PC-3 (cell line): ENCODE measurements at regions not wholly inside any gene's neighbourhood (a gene's known extent, or its start where the extent isn't known, plus 50 kb on each side); places are given as distances from the start of the nearest gene placed in this dataset.

Experiments used
- ATAC-seq: fragments of 200-7000 bp; cut with Tn5 transposase; 2 replicates; pipeline ENCODE4 v1.9.1; 2020; ENCODE audit warnings: mild to moderate bottlenecking, moderate library complexity
- BruUV-seq: library from RNA; stranded (reverse); fragments of 400-500 nt; replicated peaks from 2 replicates; lab custom pipeline; 2021; lab: Mats Ljungman, UMichigan
- CTCF ChIA-PET: fragments of 300-600 bp; sonication (Branson Sonifier 250); formaldehyde crosslinking; loops from one replicate; lab custom pipeline; 2022; ENCODE audit warnings: antibody characterized with exemption; lab: Charles Lee
- POLR2A ChIA-PET: fragments of 300-600 bp; sonication (Branson Sonifier 250); formaldehyde crosslinking; loops from one replicate; lab custom pipeline; 2022; ENCODE audit warnings: antibody characterized with exemption; ENCODE audit not compliant: unreplicated experiment; lab: Charles Lee
- DNase-seq: peaks from one replicate; pipeline ENCODE4 v3.0.0-alpha.2; 2015
- H2AFZ ChIP-seq: fragments of 300-600 bp; sonication (generic); 2 replicates; pipeline ENCODE4 v1.6.0; 2016; ENCODE audit warnings: antibody characterized with exemption, low read length
- H3F3A ChIP-seq: fragments of 300-600 bp; sonication (generic); one replicate; pipeline ENCODE4 v1.6.0; 2017; ENCODE audit warnings: antibody characterized with exemption, low read length, control low read depth, mild to moderate bottlenecking; ENCODE audit not compliant: unreplicated experiment
- H3K27ac ChIP-seq: fragments of 300-600 bp; sonication (generic); 2 replicates; pipeline ENCODE4 v1.5.1; 2016; ENCODE audit warnings: mild to moderate bottlenecking, low read length
- H3K27me3 ChIP-seq: fragments of 300-600 bp; sonication (generic); 2 replicates; pipeline ENCODE4 v1.6.1; 2016; ENCODE audit warnings: low read length, mixed read lengths
- H3K36me3 ChIP-seq: fragments of 300-600 bp; sonication (generic); 2 replicates; pipeline ENCODE4 v1.6.1; 2016; ENCODE audit warnings: low read depth, mixed run types, low read length, mixed read lengths
- H3K4me1 ChIP-seq: fragments of 300-600 bp; sonication (generic); 2 replicates; pipeline ENCODE4 v1.5.1; 2016; ENCODE audit warnings: low read length; ENCODE audit not compliant: insufficient read depth
- H3K4me2 ChIP-seq: fragments of 300-600 bp; sonication (generic); 2 replicates; pipeline ENCODE4 v1.6.0; 2016; ENCODE audit warnings: low read length
- H3K4me3 ChIP-seq: fragments of 300-600 bp; sonication (generic); 2 replicates; pipeline ENCODE4 v1.5.1; 2016; ENCODE audit warnings: mild to moderate bottlenecking, low read length, mixed read lengths
- H3K79me2 ChIP-seq: fragments of 300-600 bp; sonication (generic); 2 replicates; pipeline ENCODE4 v1.6.1; 2017; ENCODE audit warnings: low read length, mixed read lengths
- H3K9ac ChIP-seq: fragments of 300-600 bp; sonication (generic); 2 replicates; pipeline ENCODE4 v1.6.0; 2016; ENCODE audit warnings: mild to moderate bottlenecking, low read length
- H3K9me2 ChIP-seq: fragments of 300-600 bp; sonication (generic); replicated peaks from 2 replicates; pipeline ENCODE4 v1.6.1; 2016; ENCODE audit warnings: mixed run types, low read length, mixed read lengths
- H3K9me3 ChIP-seq: fragments of 300-600 bp; sonication (generic); 2 replicates; pipeline ENCODE4 v1.6.1; 2016; ENCODE audit warnings: low read length, mixed read lengths
- H4K20me1 ChIP-seq: fragments of 300-600 bp; sonication (generic); 2 replicates; pipeline ENCODE4 v1.6.1; 2016; ENCODE audit warnings: low read length, mixed read lengths
- EZH2 ChIP-seq: fragments of 300-600 bp; sonication (generic); IDR thresholded peaks from one replicate; pipeline ENCODE4 v1.6.1; 2017; ENCODE audit warnings: antibody characterized with exemption, mild to moderate bottlenecking, low read length; ENCODE audit not compliant: unreplicated experiment
- EZH2phosphoT487 ChIP-seq: fragments of 300-600 bp; sonication (generic); IDR thresholded peaks from 2 replicates; pipeline ENCODE4 v1.6.1; 2018; ENCODE audit warnings: mild to moderate bottlenecking, antibody characterized with exemption, low read length, borderline replicate concordance
- intact Hi-C: fragments of 100-400 bp; cut with micrococcal nuclease; formaldehyde crosslinking; loops from 2 replicates; pipeline ENCODE4 v1.9.0; 2023
- TF ChIP-seq, protein P1 (sequence below): fragments of 300-600 bp; sonication (generic); conservative IDR thresholded peaks from 2 replicates; pipeline ENCODE4 v1.5.1; 2017; ENCODE audit warnings: antibody characterized with exemption, low read depth, mild to moderate bottlenecking, low read length

DNA sequence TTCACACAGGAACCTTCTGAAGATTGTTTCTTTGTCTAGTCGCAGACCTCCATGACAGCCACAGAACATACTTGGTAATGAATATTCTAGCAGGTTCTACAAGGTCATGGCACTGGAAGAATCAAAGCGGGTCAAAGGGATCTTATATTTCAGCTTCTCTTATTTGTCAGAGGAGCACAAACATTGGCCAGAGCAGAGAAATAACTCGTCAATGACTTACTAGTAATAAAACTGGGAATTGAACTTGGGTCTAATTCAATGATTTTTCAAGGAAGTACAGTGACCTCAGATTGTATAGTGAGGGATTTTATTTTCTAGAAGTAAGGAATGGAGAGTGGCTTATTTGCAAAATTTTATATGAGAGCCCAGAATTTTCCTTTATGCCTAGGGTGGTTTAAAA lies 290.8 kb upstream of the PLXNA2 start:
- intact Hi-C loops = no loop called here
- TF ChIP-seq EZH2phosphoT487 (no peak), EZH2 (no peak)
- TF ChIP-seq, protein P1, sequence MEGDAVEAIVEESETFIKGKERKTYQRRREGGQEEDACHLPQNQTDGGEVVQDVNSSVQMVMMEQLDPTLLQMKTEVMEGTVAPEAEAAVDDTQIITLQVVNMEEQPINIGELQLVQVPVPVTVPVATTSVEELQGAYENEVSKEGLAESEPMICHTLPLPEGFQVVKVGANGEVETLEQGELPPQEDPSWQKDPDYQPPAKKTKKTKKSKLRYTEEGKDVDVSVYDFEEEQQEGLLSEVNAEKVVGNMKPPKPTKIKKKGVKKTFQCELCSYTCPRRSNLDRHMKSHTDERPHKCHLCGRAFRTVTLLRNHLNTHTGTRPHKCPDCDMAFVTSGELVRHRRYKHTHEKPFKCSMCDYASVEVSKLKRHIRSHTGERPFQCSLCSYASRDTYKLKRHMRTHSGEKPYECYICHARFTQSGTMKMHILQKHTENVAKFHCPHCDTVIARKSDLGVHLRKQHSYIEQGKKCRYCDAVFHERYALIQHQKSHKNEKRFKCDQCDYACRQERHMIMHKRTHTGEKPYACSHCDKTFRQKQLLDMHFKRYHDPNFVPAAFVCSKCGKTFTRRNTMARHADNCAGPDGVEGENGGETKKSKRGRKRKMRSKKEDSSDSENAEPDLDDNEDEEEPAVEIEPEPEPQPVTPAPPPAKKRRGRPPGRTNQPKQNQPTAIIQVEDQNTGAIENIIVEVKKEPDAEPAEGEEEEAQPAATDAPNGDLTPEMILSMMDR = no peak

DNA sequence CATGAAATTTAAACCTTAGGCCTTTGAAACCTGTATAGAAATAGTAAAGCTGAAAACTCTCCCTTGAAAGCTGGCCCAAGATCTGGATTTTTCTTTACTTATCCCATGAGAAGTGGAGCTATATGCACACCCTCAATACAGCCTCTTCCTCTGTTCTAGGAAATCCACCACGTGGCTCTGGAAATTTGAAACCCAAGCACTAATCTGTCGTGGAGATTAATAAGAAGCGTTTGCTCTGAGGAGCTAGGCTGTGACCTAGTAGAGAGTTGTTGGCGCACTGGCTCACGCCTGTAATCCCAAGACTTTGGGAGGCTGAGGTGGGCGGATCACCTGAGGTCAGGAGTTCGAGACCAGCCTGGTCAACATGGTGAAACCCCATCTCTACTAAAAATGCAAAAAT lies 291.3 kb upstream of the PLXNA2 start:
- Histone ChIP-seq H3K27ac (no peak overlapping the region), H3K9me3 (no peaks in the 10 kb centered on the region), H3F3A (no peaks in the 10 kb centered on the region), H3K4me1 (no peaks in the 10 kb centered on the region), H3K36me3 (no peaks in the 10 kb centered on the region), H3K9ac (no peak overlapping the region), H3K4me3 (no peak overlapping the region), H3K27me3 (no peaks in the 10 kb centered on the region), H3K9me2 (no peaks in the 10 kb centered on the region), H3K79me2 (no peaks in the 10 kb centered on the region), H2AFZ (no peak overlapping the region), H4K20me1 (no peaks in the 10 kb centered on the region), H3K4me2 (no peak overlapping the region)
- ATAC-seq (no peak), DNase-seq (no peak)
- TF ChIP-seq EZH2 (no peak), EZH2phosphoT487 (no peak)
- TF ChIP-seq, protein P1 = no peak
- intact Hi-C loops = no loop called here
- CTCF ChIA-PET = no interaction called here
- POLR2A ChIA-PET = interaction anchor here (0.6 kb wide), 1 partner anchor 514 kb away, joined by 7 read pairs; no protein-coding TSS in a partner anchor
- no TSS peak for BruUV-seq

More for the DNA sequence above, 290.8 kb upstream of the PLXNA2 start:
- POLR2A ChIA-PET = no interaction called here
- 0 out of 2 replicates have a peak, but pooled peaks cover 3% of the 10 kb centered on the region for H3K27me3 ChIP-seq
- H4K20me1 ChIP-seq = no peaks in the 10 kb centered on the region
- H3K4me3 ChIP-seq = no peak overlapping the region
- H3K9ac ChIP-seq = no peak overlapping the region
- ATAC-seq (no peak), DNase-seq (no peak)
- no peaks in the 10 kb centered on the region for H3K4me1 ChIP-seq
- H3K9me3 ChIP-seq = no peaks in the 10 kb centered on the region
- H2AFZ ChIP-seq = no peak overlapping the region
- no peaks in the 10 kb centered on the region for H3K9me2 ChIP-seq
- BruUV-seq = no TSS peak
- no peak overlapping the region for H3K27ac ChIP-seq
- no peaks in the 10 kb centered on the region for H3K79me2 ChIP-seq
- no peaks in the 10 kb centered on the region for H3F3A ChIP-seq
- H3K36me3 ChIP-seq = no peaks in the 10 kb centered on the region
- CTCF ChIA-PET = no interaction called here
- no peak overlapping the region for H3K4me2 ChIP-seq

DNA sequence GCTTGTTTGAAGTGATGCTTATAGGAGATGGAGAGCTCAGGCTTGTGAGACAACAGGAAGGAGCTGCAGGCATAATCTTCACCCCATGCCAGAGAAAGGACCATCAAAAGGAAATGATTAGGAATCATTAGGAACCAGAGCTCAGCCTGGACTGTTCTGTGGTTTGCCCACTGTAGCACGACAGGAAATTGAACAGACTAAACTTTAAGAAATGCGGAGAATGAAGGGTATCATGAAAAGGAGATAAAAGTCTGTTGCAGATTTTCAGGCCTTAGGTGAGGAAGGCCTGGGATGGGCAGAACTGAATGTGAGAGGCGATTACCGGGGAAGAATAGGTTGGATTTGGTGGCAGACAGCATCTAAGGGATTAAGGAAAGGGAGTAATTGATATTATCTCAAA lies 292.0 kb upstream of the PLXNA2 start:
- DNase-seq = no peak
- Histone ChIP-seq H3K4me3 (no peak overlapping the region), H3K9ac (no peak overlapping the region), H3K4me1 (no peaks in the 10 kb centered on the region), H3K4me2 (no peak overlapping the region), H3K9me3 (no peaks in the 10 kb centered on the region), H4K20me1 (no peaks in the 10 kb centered on the region), H3K9me2 (no peaks in the 10 kb centered on the region), H2AFZ (no peak overlapping the region), H3K36me3 (no peaks in the 10 kb centered on the region), H3F3A (no peaks in the 10 kb centered on the region), H3K79me2 (no peaks in the 10 kb centered on the region), H3K27ac (no peak overlapping the region), H3K27me3 (no peaks in the 10 kb centered on the region)
- TF ChIP-seq EZH2 = no peak
- CTCF ChIA-PET = no interaction called here
- intact Hi-C loops = no loop called here
- ATAC-seq = no peak
- POLR2A ChIA-PET = no interaction called here
- BruUV-seq = no TSS peak
